K562 (cell line): ENCODE measurements at regions not wholly inside any gene's neighbourhood (a gene's known extent, or its start where the extent isn't known, plus 50 kb on each side); places are given as distances from the start of the nearest gene placed in this dataset.

Source experiments
- BRD4 ChIP-seq: fragments of 200-600 bp; sonication (generic); IDR thresholded peaks from 2 replicates; pipeline ENCODE4 v1.6.1; 2017; ENCODE audit warnings: inconsistent platforms
- ELF2 ChIP-seq: fragments of 250-450 bp; sonication (Bioruptor Pico); IDR thresholded peaks from 2 replicates; pipeline ENCODE4 v1.5.0; 2021; ENCODE audit warnings: mild to moderate bottlenecking
- GATAD2B ChIP-seq: fragments of 450-650 bp; IDR thresholded peaks from 2 replicates; pipeline ENCODE4 v1.6.1; 2017; ENCODE audit warnings: mild to moderate bottlenecking, borderline replicate concordance
- KLF10 ChIP-seq: fragments of 250-450 bp; sonication (Bioruptor Pico); IDR thresholded peaks from 2 replicates; pipeline ENCODE4 v1.6.1; 2021; ENCODE audit warnings: matching md5 sums
- NUFIP1 ChIP-seq: fragments of 450-650 bp; IDR thresholded peaks from 2 replicates; pipeline ENCODE4 v1.6.1; 2018; ENCODE audit not compliant: partially characterized antibody
- TCFL5 ChIP-seq: fragments of 250-450 bp; sonication (Bioruptor Pico); conservative IDR thresholded peaks from 2 replicates; pipeline ENCODE4 v1.6.1; 2021; ENCODE audit warnings: mild to moderate bottlenecking, moderate library complexity, matching md5 sums
- TF ChIP-seq, protein P1 (sequence below): fragments of 250-450 bp; sonication (Bioruptor Pico); IDR thresholded peaks from 2 replicates; pipeline ENCODE4 v1.5.1; 2021; ENCODE audit warnings: mild to moderate bottlenecking
- TF ChIP-seq, protein P2 (sequence below): IDR thresholded peaks from 2 replicates; pipeline ENCODE4 v1.6.1; 2011; ENCODE audit not compliant: insufficient read length; ENCODE audit errors: extremely low read depth
- TF ChIP-seq, protein P3 (sequence below): fragments of 250-450 bp; sonication (Bioruptor Pico); IDR thresholded peaks from 2 replicates; pipeline ENCODE4 v1.5.0; 2022; ENCODE audit warnings: mild to moderate bottlenecking

DNA sequence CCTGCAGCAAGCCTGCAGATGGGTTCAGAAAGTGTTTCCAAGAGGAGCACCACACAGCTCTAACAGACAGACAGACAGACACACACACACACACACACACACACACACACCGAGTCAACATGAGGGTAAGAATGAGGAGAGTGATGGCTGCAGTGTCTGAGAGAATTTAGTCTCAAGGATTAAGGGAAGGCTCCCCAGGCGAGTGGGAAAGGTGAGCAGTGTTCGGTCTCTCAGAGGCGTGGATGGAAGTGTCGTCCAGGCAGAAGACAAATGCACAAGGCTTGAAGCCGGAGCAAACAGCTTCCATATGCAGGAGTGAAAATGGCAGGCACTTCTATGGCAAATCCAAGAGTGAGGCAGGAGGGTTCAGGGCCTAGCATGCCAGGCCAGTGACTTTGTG, 770.1 kb downstream of the KCNJ18 start (continued):
- TF ChIP-seq, protein P1, sequence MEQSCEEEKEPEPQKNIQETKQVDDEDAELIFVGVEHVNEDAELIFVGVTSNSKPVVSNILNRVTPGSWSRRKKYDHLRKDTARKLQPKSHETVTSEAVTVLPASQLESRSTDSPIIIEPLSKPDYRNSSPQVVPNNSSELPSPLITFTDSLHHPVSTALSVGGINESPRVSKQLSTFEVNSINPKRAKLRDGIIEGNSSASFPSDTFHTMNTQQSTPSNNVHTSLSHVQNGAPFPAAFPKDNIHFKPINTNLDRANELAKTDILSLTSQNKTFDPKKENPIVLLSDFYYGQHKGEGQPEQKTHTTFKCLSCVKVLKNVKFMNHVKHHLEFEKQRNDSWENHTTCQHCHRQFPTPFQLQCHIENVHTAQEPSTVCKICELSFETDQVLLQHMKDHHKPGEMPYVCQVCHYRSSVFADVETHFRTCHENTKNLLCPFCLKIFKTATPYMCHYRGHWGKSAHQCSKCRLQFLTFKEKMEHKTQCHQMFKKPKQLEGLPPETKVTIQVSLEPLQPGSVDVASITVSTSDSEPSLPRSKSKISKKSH = no peak
- no peak for TF ChIP-seq TCFL5 (CRISPR knock-in tag)
- TF ChIP-seq KLF10 (CRISPR knock-in tag) = no peak
- no peak for TF ChIP-seq ELF2
- TF ChIP-seq, protein P2, sequence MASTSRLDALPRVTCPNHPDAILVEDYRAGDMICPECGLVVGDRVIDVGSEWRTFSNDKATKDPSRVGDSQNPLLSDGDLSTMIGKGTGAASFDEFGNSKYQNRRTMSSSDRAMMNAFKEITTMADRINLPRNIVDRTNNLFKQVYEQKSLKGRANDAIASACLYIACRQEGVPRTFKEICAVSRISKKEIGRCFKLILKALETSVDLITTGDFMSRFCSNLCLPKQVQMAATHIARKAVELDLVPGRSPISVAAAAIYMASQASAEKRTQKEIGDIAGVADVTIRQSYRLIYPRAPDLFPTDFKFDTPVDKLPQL = no peak
- TF ChIP-seq NUFIP1 = no peak
- no peak for TF ChIP-seq BRD4
- TF ChIP-seq, protein P3, sequence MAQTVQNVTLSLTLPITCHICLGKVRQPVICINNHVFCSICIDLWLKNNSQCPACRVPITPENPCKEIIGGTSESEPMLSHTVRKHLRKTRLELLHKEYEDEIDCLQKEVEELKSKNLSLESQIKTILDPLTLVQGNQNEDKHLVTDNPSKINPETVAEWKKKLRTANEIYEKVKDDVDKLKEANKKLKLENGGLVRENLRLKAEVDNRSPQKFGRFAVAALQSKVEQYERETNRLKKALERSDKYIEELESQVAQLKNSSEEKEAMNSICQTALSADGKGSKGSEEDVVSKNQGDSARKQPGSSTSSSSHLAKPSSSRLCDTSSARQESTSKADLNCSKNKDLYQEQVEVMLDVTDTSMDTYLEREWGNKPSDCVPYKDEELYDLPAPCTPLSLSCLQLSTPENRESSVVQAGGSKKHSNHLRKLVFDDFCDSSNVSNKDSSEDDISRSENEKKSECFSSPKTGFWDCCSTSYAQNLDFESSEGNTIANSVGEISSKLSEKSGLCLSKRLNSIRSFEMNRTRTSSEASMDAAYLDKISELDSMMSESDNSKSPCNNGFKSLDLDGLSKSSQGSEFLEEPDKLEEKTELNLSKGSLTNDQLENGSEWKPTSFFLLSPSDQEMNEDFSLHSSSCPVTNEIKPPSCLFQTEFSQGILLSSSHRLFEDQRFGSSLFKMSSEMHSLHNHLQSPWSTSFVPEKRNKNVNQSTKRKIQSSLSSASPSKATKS = no peak
- no peak for TF ChIP-seq GATAD2B
